HG03139 (cell line): ENCODE measurements at regions not wholly inside any gene's neighbourhood (a gene's known extent, or its start where the extent isn't known, plus 50 kb on each side); places are given as distances from the start of the nearest gene placed in this dataset.
A peak's percentile ranks its signal among the peaks of the same experiment; 100 is the strongest.
"Not testable (repeated sequence)": the region's sequence is repeated elsewhere in the genome, so short reads cannot be mapped to it uniquely, and the experiment has no call there.

Experiments
- ATAC-seq: cut with Tn5 transposase; IDR thresholded peaks from one replicate; pipeline ENCODE4 v1.9.1; 2021; ENCODE audit not compliant: unreplicated experiment

DNA sequence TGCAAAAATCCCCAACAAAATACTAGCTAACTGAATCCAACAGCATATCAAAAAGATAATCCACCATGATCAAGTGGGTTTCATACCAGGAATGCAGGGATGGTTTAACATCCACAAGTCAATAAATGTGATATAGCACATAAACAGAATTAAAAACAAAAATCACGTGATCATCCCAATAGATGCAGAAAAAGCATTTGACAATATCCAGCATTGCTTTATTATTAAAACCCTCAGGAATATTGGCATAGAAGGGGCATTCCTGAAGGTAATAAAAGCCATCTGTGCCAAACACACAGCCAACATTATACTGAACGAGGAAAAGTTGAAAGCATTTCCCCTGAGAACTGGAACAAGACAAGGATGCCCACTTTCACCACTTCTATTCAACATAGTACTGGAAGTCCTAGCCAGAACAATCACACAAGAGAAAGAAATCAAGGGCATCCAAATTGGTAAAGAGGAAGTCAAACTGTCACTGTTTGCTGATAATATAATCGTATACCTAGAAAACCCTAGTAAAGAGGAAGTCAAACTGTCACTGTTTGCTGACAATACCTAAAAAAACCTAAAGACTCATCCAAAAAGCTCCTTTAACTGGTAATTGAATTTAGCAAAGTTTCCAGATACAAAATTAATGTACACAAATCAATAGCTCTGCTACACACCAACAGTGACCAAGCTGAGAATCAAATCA is 109.8 kb downstream of the RNASET2 start:
- ATAC-seq = not testable (repeated sequence)

GRCh38 chr6:166842607-166843006 is 113.7 kb downstream of the RNASET2 start:
- no peak for ATAC-seq

GRCh38 chr6:166841216-166841615 is 115.1 kb downstream of the RNASET2 start:
- ATAC-seq = no peak

GRCh38 chr6:166839569-166839968 is 116.8 kb downstream of the RNASET2 start:
- ATAC-seq = no peak

DNA sequence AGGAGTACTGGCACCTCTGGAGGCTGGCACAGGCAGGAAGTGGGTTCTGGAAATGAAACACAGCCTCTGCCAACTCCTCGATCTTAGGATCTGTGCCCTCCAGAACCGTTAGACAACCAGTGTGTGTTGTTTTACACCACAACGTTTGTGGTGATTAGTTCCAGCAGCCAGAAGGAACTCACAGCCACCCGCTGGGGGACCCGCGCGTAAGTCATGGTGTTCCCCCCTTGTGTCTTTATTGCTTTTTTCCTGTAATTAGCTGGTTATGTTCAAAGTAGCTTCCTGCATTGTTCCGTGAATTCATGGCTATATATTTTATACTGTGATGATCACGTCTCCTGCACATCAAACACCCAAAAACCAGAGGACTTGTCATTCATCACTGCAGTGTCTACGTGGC is 117.4 kb downstream of the RNASET2 start:
- no peak for ATAC-seq

- ATAC-seq = no peak
Measured at GRCh38 chr6:166836785-166837718, 119.3 kb downstream of the RNASET2 start.

DNA sequence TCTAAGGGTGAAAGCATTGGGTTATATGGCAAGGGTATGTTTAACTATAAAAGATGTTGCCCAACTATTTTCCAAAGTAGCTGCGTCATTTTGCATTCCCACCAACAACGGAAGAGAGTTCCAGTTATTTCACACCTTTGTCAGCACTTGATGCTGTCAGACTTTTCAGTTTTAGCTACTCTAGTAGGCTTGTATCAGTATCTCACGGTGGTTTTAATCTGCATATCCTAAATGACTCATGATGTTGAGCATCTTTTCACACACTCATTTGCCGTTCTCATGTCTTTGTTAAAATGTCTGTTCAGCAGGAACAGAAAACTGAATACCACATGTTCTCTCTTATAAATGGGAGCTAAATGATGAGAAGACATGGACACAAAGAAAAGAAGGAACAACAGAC is 122.3 kb downstream of the RNASET2 start:
- no peak for ATAC-seq

- ATAC-seq = no peak
Measured at GRCh38 chr6:166830891-166831363, 125.4 kb downstream of the RNASET2 start.

DNA sequence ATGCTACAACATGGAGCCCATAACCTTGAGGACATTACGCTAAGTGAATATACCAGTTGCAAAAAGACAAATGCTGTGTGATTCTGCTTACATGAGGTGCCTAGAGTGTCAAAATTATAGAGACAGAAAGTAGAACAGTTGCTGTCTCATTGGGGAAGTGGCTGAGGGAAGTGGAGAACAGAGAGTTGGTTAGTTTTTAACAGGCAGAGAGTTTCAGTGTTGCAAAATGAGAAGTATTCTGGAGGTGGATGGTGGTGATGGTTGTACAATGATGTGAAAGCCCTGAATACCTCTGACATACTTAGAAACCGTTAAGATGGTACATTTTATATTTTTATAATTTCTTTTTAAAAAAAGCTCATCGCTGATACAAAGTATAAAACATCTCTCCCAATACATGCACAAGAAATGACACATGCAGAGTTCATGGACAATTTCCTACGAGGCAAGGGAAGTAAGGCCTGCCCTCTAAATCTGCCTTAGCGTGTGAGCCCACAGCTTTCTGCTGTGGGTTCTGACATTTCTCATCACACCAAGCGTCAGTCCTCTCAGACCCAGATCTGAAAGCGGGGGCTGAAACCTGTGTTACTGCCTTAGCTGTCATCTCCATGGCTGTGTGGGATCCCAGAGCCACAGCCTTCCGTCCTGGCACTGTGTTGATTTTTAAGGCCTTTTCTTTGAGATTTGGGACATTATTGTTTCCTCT is 126.0 kb downstream of the RNASET2 start:
- ATAC-seq = peak; percentile 92

- ATAC-seq = no peak
Measured at GRCh38 chr6:166826264-166826663, 130.1 kb downstream of the RNASET2 start.

DNA sequence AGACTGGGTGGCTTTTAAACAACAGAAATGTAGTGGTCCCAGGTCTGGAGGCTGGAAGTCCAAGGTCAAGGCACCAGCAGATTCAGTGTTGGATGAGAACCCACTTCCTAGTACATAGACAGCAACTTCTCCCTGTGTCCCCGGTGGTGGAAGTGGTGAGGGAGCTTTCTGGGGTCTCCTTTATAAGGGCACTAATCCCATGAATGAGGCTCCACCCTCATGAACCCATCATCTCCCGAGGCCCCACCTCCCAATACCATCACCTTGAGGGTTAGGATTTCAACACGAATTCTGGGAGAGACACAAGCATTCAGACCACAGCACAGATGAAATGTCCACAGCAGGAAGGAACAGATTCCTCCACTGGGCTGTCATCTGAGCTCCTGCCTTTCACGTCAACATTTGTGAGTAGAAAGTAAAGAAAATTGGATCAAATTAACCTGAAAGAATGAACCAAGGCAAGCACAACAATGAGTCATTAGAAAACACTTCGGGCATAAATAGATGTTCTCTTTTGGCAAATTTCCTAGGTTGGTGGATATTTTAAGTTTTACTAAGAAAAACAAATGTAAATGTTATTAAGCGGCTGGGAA is 130.7 kb downstream of the RNASET2 start:
- ATAC-seq = no peak

DNA sequence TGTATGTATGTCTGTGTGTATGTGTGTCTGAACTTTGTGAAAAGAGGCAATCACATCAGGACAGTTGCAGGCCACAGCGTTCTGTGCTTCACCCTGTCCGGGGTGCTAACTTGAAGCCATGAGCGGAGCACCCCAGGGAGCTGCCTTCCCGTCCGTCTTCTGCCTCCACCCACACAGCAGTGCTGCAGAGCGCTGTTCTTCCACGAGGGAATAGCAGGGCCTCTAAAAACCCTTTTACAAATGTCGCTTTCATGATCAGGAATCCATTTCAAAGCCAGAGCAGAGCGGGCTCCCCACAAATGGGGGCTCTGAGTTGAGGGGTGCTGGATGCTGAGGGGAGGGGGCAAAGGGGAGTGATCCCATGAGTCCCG is 131.5 kb downstream of the RNASET2 start:
- no peak for ATAC-seq

GRCh38 chr6:166824146-166824879 is 132.0 kb downstream of the RNASET2 start:
- ATAC-seq = no peak

GRCh38 chr6:166822609-166823008 is 133.7 kb downstream of the RNASET2 start:
- no peak for ATAC-seq

DNA sequence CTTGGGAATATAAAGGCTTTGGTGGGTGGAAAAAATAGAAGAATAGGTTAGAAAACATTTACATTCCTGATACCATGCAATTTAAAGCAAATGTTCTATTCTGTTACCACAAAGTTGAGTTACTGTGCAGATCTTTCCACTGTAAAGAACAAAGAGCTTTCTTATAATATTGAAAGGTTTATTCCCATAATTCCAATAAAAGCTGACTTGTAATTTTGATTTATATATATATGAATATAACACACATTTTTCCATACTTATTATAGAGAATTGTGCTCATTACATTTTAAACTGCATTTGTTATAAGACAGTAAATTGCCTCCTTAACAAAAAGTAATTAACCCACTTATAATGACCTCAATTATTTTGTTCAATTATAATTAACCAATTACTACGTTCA is 135.9 kb downstream of the RNASET2 start:
- no peak for ATAC-seq

GRCh38 chr6:166820070-166820469 is 136.3 kb downstream of the RNASET2 start:
- no peak for ATAC-seq

DNA sequence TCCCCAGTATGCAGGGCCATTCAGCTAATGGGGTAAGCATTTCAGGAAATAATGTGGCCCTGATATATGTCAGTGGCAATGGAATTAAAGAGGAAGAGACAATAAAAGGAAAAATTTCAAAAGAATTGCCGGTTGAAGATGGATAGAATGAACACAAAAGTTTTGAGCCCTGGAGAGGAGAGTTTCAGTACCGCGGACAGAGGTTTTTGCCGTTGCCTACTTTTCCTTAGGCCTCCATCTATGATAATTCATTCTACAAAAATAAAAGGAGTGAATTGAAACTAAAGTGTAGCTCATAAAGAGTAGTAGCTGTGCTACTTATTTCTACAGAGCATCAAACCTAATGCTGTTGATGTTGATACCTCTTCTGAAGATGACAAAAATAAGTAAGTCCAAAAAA is 140.7 kb downstream of the RNASET2 start:
- ATAC-seq = no peak

- no peak for ATAC-seq
Measured at GRCh38 chr6:166814390-166814789, 142.0 kb downstream of the RNASET2 start.

DNA sequence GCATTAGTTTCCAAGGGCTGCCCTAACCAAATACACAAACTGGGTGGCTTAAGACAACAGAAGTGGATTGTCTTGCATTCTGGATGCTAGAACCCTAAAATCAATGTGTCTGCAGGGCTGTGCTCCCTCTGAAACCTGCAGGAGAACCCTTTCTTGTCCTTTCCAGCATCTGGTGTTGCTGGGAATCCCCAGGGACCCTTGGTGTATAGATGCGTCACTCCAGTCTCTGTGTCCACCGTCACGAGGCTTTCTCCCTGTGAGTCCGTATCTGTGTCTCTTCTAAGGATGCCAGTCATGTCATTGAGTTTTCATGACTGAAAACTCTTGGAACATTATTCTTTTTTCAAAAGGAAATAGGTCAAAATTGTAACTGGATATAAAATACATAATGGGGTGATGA is 142.9 kb downstream of the RNASET2 start:
- ATAC-seq = no peak

- no peak for ATAC-seq
Measured at GRCh38 chr6:166810864-166811263, 145.5 kb downstream of the RNASET2 start.
